ENCODE measurements at regions not wholly inside any gene's neighbourhood (a gene's known extent, or its start where the extent isn't known, plus 50 kb on each side); places are given as distances from the start of the nearest gene placed in this dataset.

DNA sequence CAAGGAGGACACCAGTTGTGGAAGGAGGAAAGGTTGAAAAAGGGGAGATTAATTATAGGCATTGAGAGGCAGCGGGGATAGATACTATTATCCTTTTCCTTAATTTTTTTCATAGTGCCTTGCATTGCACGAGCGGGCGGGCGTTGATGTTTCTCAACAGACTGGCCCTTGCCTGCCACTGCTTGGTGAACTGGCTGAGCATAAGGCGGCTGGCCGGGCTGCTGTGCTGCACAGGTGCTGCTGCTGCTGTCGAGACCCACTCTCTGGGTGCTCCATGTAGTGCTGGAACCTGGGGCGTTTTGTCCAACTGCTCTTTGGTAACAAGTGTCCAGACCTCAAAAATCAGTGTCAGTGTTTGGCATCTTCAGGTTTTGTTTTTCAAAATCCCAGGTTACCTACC lies 83.3 kb upstream of the PAQR3 start:
- DNase-seq (ENCODE audit: low read depth in 1 of 2, low spot score in 1 of 2): no peak
- H3K4me1 ChIP-seq (ENCODE audit: low read depth): no peaks in the 10 kb centered on the region
- TF ChIP-seq, protein P1, sequence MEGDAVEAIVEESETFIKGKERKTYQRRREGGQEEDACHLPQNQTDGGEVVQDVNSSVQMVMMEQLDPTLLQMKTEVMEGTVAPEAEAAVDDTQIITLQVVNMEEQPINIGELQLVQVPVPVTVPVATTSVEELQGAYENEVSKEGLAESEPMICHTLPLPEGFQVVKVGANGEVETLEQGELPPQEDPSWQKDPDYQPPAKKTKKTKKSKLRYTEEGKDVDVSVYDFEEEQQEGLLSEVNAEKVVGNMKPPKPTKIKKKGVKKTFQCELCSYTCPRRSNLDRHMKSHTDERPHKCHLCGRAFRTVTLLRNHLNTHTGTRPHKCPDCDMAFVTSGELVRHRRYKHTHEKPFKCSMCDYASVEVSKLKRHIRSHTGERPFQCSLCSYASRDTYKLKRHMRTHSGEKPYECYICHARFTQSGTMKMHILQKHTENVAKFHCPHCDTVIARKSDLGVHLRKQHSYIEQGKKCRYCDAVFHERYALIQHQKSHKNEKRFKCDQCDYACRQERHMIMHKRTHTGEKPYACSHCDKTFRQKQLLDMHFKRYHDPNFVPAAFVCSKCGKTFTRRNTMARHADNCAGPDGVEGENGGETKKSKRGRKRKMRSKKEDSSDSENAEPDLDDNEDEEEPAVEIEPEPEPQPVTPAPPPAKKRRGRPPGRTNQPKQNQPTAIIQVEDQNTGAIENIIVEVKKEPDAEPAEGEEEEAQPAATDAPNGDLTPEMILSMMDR (IDR thresholded peaks at IDR 0.05; ENCODE audit: low read depth, low read length): no peak
- H3K36me3 ChIP-seq: no peaks in the 10 kb centered on the region
- no peaks in the 10 kb centered on the region for H3K27me3 ChIP-seq
- H3K27ac ChIP-seq: no peak overlapping the region
- H3K9me3 ChIP-seq (ENCODE audit: low read depth): no peaks in the 10 kb centered on the region
- no peak overlapping the region for H3K4me3 ChIP-seq

DNA sequence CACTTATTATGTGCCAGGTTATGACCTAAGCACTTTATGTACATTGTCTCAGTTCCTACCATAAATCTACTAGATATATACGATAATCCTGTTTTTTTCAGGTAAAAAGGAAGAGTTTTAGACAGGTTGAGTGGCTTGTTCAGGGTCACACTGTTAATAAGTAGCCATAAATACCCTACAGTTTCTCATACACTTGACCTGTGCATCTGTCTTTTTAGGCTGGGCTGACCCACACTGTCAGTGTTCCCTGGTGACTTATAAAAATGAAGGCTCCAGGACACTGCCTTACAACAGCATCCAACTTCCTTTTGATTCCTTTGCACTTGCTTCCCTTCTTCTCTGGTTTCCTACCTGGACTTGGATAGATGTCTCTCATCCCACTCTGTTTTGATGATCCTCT lies 78.2 kb upstream of the PAQR3 start:
- no peaks in the 10 kb centered on the region for H3K9me3 ChIP-seq (ENCODE audit: low read depth)
- no peaks in the 10 kb centered on the region for H3K36me3 ChIP-seq
- H3K4me1 ChIP-seq (ENCODE audit: low read depth): peaks cover 20% of the 10 kb centered on the region
- no peaks in the 10 kb centered on the region for H3K27me3 ChIP-seq
- no peak overlapping the region for H3K4me3 ChIP-seq
- TF ChIP-seq, protein P1 (IDR thresholded peaks at IDR 0.05; ENCODE audit: low read depth, low read length): no peak
- no peak for DNase-seq (ENCODE audit: low read depth in 1 of 2, low spot score in 1 of 2)
- no peak overlapping the region for H3K27ac ChIP-seq

DNA sequence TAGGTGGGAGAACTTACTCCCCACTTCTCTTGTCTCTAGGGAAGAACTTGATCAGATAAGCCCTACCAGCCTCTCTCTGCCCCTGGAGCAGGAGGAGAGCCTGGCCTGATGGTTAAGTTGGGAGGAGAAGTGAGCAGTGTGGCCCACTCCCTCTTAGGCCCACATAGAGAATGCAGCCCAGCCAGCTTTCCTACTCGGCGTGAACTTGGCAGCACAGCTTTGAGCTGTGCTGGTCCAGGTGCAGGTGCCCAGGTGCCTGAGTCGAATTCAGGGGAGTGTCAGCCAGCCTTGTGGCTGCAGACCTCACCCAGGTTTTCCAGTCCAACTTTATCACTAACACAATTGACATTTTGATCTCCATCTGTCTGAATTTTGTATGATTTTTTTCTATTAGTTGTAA lies 77.6 kb upstream of the PAQR3 start:
- no peaks in the 10 kb centered on the region for H3K9me3 ChIP-seq (ENCODE audit: low read depth)
- TF ChIP-seq, protein P1 (IDR thresholded peaks at IDR 0.05; ENCODE audit: low read depth, low read length): no peak
- no peak overlapping the region for H3K27ac ChIP-seq
- no peaks in the 10 kb centered on the region for H3K27me3 ChIP-seq
- no peak for DNase-seq (ENCODE audit: low read depth in 1 of 2, low spot score in 1 of 2)
- H3K4me3 ChIP-seq: no peak overlapping the region
- H3K4me1 ChIP-seq (ENCODE audit: low read depth): peaks cover 20% of the 10 kb centered on the region
- H3K36me3 ChIP-seq: no peaks in the 10 kb centered on the region

DNA sequence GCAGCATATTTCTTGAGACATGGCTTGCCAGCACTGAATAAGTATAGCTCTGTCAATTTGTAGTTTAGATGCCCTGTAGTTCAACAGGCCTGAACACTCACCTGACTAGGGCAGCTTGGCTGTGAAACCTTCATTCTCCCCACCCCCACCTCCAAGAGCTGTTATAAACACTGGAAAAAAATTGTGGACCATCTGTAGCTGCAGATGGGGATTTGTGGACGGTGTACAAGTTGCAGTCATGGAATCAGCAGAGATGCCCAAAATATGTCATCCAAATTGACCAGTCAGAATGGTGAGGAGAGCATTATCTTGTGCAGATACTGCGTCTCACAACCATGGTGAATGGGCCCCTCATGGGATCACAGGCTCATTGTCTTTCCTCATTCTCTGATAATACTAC lies 76.2 kb upstream of the PAQR3 start:
- no peaks in the 10 kb centered on the region for H3K9me3 ChIP-seq (ENCODE audit: low read depth)
- H3K27me3 ChIP-seq: no peaks in the 10 kb centered on the region
- H3K4me3 ChIP-seq: no peak overlapping the region
- DNase-seq (ENCODE audit: low read depth in 1 of 2, low spot score in 1 of 2): no peak
- H3K4me1 ChIP-seq (ENCODE audit: low read depth): peaks cover 20% of the 10 kb centered on the region
- H3K36me3 ChIP-seq: no peaks in the 10 kb centered on the region
- H3K27ac ChIP-seq: no peak overlapping the region
- TF ChIP-seq, protein P1 (IDR thresholded peaks at IDR 0.05; ENCODE audit: low read depth, low read length): no peak

DNA sequence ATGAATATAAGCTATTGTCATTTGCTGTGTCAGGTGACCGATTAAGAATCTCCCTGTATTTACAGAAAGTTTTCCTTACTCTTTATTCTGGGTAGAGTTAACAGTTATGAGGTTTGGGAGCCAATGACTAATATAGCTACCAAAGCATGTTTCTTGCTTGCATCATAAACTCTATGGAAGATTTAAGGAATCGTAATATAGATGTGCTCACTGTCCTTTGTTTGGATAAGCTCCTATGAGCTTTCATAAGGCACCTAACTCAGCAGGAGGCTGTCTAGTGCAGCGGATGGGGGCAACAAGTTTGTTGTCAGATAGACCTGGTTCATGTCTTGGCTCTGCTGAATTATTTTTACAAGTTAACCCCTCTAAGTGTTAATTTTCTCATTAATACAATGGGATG lies 75.0 kb upstream of the PAQR3 start:
- DNase-seq (ENCODE audit: low read depth in 1 of 2, low spot score in 1 of 2): no peak
- TF ChIP-seq, protein P1 (IDR thresholded peaks at IDR 0.05; ENCODE audit: low read depth, low read length): no peak
- no peaks in the 10 kb centered on the region for H3K36me3 ChIP-seq

DNA sequence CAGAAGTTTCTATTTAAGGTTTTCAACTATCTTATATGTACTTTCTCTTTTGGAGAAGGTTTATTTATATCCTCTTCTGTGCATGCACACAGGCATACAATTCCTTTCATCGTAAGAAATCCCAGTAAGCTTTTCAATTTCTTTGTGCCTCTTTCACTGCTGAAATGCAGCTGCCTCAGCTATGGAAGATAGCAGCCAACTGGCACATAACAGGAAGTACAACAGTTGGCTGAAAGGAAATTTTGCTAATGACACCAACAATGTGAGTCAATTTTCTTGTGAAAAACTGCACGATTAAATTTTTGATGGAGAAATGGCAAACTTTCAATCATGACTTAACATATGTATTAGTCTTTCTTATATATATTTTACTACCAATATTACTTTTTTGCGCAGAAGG lies 74.5 kb upstream of the PAQR3 start:
- Histone ChIP-seq H3K9me3 (ENCODE audit: low read depth) (no peaks in the 10 kb centered on the region), H3K4me3 (no peak overlapping the region), H3K4me1 (ENCODE audit: low read depth) (peaks cover 20% of the 10 kb centered on the region), H3K27ac (peak overlapping the region; percentile 81), H3K36me3 (no peaks in the 10 kb centered on the region), H3K27me3 (no peaks in the 10 kb centered on the region)
- DNase-seq (ENCODE audit: low read depth in 1 of 2, low spot score in 1 of 2): peak in 1 of 2 donors; percentile 11
- TF ChIP-seq, protein P1 (IDR thresholded peaks at IDR 0.05; ENCODE audit: low read depth, low read length): no peak

More for the DNA sequence above, 75.0 kb upstream of the PAQR3 start:
- Histone ChIP-seq H3K4me1 (ENCODE audit: low read depth) (peaks cover 20% of the 10 kb centered on the region), H3K9me3 (ENCODE audit: low read depth) (no peaks in the 10 kb centered on the region), H3K27ac (peak overlapping the region; percentile 81), H3K27me3 (no peaks in the 10 kb centered on the region), H3K4me3 (no peak overlapping the region)
